Activated T-cell treated with anti-CD3 and anti-CD28 coated beads, Interleukin-2, amount 50 U/mL, for 4 hours (primary cell): ENCODE measurements at regions not wholly inside any gene's neighbourhood (a gene's known extent, or its start where the extent isn't known, plus 50 kb on each side); places are given as distances from the start of the nearest gene placed in this dataset.

ENCODE experiments used
- ATAC-seq, 2 donors: fragments of 200-7000 bp; cut with Tn5 transposase; one replicate each; pipeline ENCODE4 v1.10.0; 2021
- DNase-seq: peaks from one replicate; pipeline ENCODE4 v3.0.0-alpha.2; 2020
- H3K27me3 Mint-ChIP-seq: one replicate; pipeline ENCODE4 v1.8.0; 2021; ENCODE audit warnings: low read depth, mixed read lengths
- H3K36me3 Mint-ChIP-seq: one replicate; pipeline ENCODE4 v1.8.0; 2022; ENCODE audit warnings: mixed read lengths; ENCODE audit not compliant: insufficient read depth
- H3K4me1 Mint-ChIP-seq: one replicate; pipeline ENCODE4 v1.8.0; 2021; ENCODE audit warnings: low read depth, mixed read lengths
- H3K4me3 Mint-ChIP-seq: one replicate; pipeline ENCODE4 v1.8.0; 2021; ENCODE audit warnings: mild to moderate bottlenecking, moderate library complexity, mixed read lengths
- H3K9me3 Mint-ChIP-seq: one replicate; pipeline ENCODE4 v1.8.0; 2021; ENCODE audit warnings: mixed read lengths

GRCh38 chr2:238704471-238705225 is 143.2 kb upstream of the TWIST2 start:
- Mint-ChIP-seq H3K27me3 (peaks cover under 1% of the 10 kb centered on the region), H3K9me3 (no peaks in the 10 kb centered on the region), H3K36me3 (no peaks in the 10 kb centered on the region), H3K4me1 (no peaks in the 10 kb centered on the region), H3K4me3 (no peak overlapping the region)
- DNase-seq: no peak
- ATAC-seq: no peak

GRCh38 chr2:238706163-238706562 is 141.7 kb upstream of the TWIST2 start:
- H3K36me3 Mint-ChIP-seq: no peaks in the 10 kb centered on the region
- no peaks in the 10 kb centered on the region for H3K9me3 Mint-ChIP-seq
- DNase-seq (no peak), ATAC-seq (no peak)
- no peaks in the 10 kb centered on the region for H3K4me1 Mint-ChIP-seq
- peaks cover 9% of the 10 kb centered on the region for H3K27me3 Mint-ChIP-seq
- no peak overlapping the region for H3K4me3 Mint-ChIP-seq

GRCh38 chr2:238706673-238707072 is 141.2 kb upstream of the TWIST2 start:
- peaks cover 12% of the 10 kb centered on the region for H3K27me3 Mint-ChIP-seq

GRCh38 chr2:238709325-238710025 is 138.4 kb upstream of the TWIST2 start:
- Mint-ChIP-seq H3K4me1 (no peaks in the 10 kb centered on the region), H3K27me3 (peaks cover 19% of the 10 kb centered on the region), H3K9me3 (no peaks in the 10 kb centered on the region), H3K36me3 (no peaks in the 10 kb centered on the region), H3K4me3 (no peak overlapping the region)
- no peak for ATAC-seq
- DNase-seq: no peak

More at GRCh38 chr2:238706673-238707072, 141.2 kb upstream of the TWIST2 start:
- ATAC-seq (no peak), DNase-seq (no peak)
- H3K4me1 Mint-ChIP-seq: no peaks in the 10 kb centered on the region
- H3K9me3 Mint-ChIP-seq: no peaks in the 10 kb centered on the region
- H3K4me3 Mint-ChIP-seq: no peak overlapping the region
- no peaks in the 10 kb centered on the region for H3K36me3 Mint-ChIP-seq

GRCh38 chr2:238710032-238710735 is 137.7 kb upstream of the TWIST2 start:
- Mint-ChIP-seq H3K4me1 (no peaks in the 10 kb centered on the region), H3K36me3 (no peaks in the 10 kb centered on the region), H3K4me3 (no peak overlapping the region), H3K27me3 (peaks cover 21% of the 10 kb centered on the region), H3K9me3 (no peaks in the 10 kb centered on the region)
- no peak for DNase-seq
- no peak for ATAC-seq

- H3K27me3 Mint-ChIP-seq: peaks cover 22% of the 10 kb centered on the region
- H3K9me3 Mint-ChIP-seq: no peaks in the 10 kb centered on the region
- H3K4me3 Mint-ChIP-seq: no peak overlapping the region
Measured at GRCh38 chr2:238710787-238711186, 137.1 kb upstream of the TWIST2 start.

GRCh38 chr2:238711346-238711745 is 136.5 kb upstream of the TWIST2 start:
- peaks cover 28% of the 10 kb centered on the region for H3K27me3 Mint-ChIP-seq
- ATAC-seq (no peak), DNase-seq (no peak)

More at GRCh38 chr2:238710787-238711186, 137.1 kb upstream of the TWIST2 start:
- DNase-seq: no peak
- no peak for ATAC-seq
- H3K36me3 Mint-ChIP-seq: no peaks in the 10 kb centered on the region
- no peaks in the 10 kb centered on the region for H3K4me1 Mint-ChIP-seq

GRCh38 chr2:238712011-238712410 is 135.9 kb upstream of the TWIST2 start:
- DNase-seq (no peak), ATAC-seq (no peak)
- no peaks in the 10 kb centered on the region for H3K4me1 Mint-ChIP-seq
- peaks cover 34% of the 10 kb centered on the region for H3K27me3 Mint-ChIP-seq
- no peak overlapping the region for H3K4me3 Mint-ChIP-seq
- H3K36me3 Mint-ChIP-seq: no peaks in the 10 kb centered on the region
- no peaks in the 10 kb centered on the region for H3K9me3 Mint-ChIP-seq

More at GRCh38 chr2:238711346-238711745, 136.5 kb upstream of the TWIST2 start:
- H3K4me3 Mint-ChIP-seq: no peak overlapping the region
- H3K4me1 Mint-ChIP-seq: no peaks in the 10 kb centered on the region
- H3K36me3 Mint-ChIP-seq: no peaks in the 10 kb centered on the region
- no peaks in the 10 kb centered on the region for H3K9me3 Mint-ChIP-seq

GRCh38 chr2:238713198-238713826 is 134.6 kb upstream of the TWIST2 start:
- no peaks in the 10 kb centered on the region for H3K36me3 Mint-ChIP-seq
- no peak overlapping the region for H3K4me3 Mint-ChIP-seq
- ATAC-seq (no peak), DNase-seq (no peak)
- H3K9me3 Mint-ChIP-seq: no peaks in the 10 kb centered on the region
- H3K27me3 Mint-ChIP-seq: peaks cover 37% of the 10 kb centered on the region
- no peaks in the 10 kb centered on the region for H3K4me1 Mint-ChIP-seq

- Mint-ChIP-seq H3K4me3 (no peak overlapping the region), H3K9me3 (no peaks in the 10 kb centered on the region), H3K36me3 (no peaks in the 10 kb centered on the region), H3K27me3 (peaks cover 37% of the 10 kb centered on the region), H3K4me1 (no peaks in the 10 kb centered on the region)
- no peak for ATAC-seq
- no peak for DNase-seq
Measured at GRCh38 chr2:238714038-238714528, 133.8 kb upstream of the TWIST2 start.

- no peaks in the 10 kb centered on the region for H3K36me3 Mint-ChIP-seq
- H3K4me3 Mint-ChIP-seq: no peak overlapping the region
- H3K27me3 Mint-ChIP-seq: peaks cover 35% of the 10 kb centered on the region
- H3K4me1 Mint-ChIP-seq: no peaks in the 10 kb centered on the region
- no peak for ATAC-seq
- no peak for DNase-seq
- no peaks in the 10 kb centered on the region for H3K9me3 Mint-ChIP-seq
Measured at GRCh38 chr2:238716171-238716570, 131.7 kb upstream of the TWIST2 start.

GRCh38 chr2:238716585-238716984 is 131.3 kb upstream of the TWIST2 start:
- Mint-ChIP-seq H3K27me3 (peaks cover 32% of the 10 kb centered on the region), H3K9me3 (no peaks in the 10 kb centered on the region), H3K4me3 (no peak overlapping the region), H3K4me1 (no peaks in the 10 kb centered on the region), H3K36me3 (no peaks in the 10 kb centered on the region)
- no peak for DNase-seq
- no peak for ATAC-seq

GRCh38 chr2:238717084-238717483 is 130.8 kb upstream of the TWIST2 start:
- Mint-ChIP-seq H3K4me3 (no peak overlapping the region), H3K36me3 (no peaks in the 10 kb centered on the region), H3K4me1 (no peaks in the 10 kb centered on the region), H3K9me3 (no peaks in the 10 kb centered on the region), H3K27me3 (peaks cover 27% of the 10 kb centered on the region)
- ATAC-seq: no peak
- DNase-seq: no peak

- no peaks in the 10 kb centered on the region for H3K36me3 Mint-ChIP-seq
- no peak for ATAC-seq
Measured at GRCh38 chr2:238719641-238720040, 128.2 kb upstream of the TWIST2 start.

More at GRCh38 chr2:238719641-238720040, 128.2 kb upstream of the TWIST2 start:
- Mint-ChIP-seq H3K27me3 (peaks cover 26% of the 10 kb centered on the region), H3K9me3 (peaks cover 3% of the 10 kb centered on the region), H3K4me3 (no peak overlapping the region), H3K4me1 (no peaks in the 10 kb centered on the region)
- no peak for DNase-seq
